Tibial artery (tissue), 4 donors: ENCODE measurements at regions not wholly inside any gene's neighbourhood (a gene's known extent, or its start where the extent isn't known, plus 50 kb on each side); places are given as distances from the start of the nearest gene placed in this dataset.
A peak's percentile ranks its signal among the peaks of the same experiment; 100 is the strongest.

Experiments used
- DNase-seq, 2 donors: peaks; one replicate each; pipeline ENCODE4 v3.0.0-alpha.2; 2019
- H3K27ac ChIP-seq, 2 donors: fragments of 200-600 bp; sonication (generic) in 1 of 2; 1 replicate in 1 of 2; 2 replicates in 1 of 2; pipeline ENCODE4 v1.5.1; 2018 to 2019; ENCODE audit warnings: mild to moderate bottlenecking in 1 of 2
- H3K27me3 ChIP-seq, 2 donors: fragments of 200-600 bp; sonication (generic) in 1 of 2; one replicate each; pipeline versions ENCODE4 v1.5.1 to v1.6.0; 2016 to 2019
- H3K36me3 ChIP-seq, 3 donors: fragments of 200-600 bp; sonication (generic) in 2 of 3; one replicate each; pipeline ENCODE4 v1.5.1; 2016 to 2019; ENCODE audit warnings: mild to moderate bottlenecking in 2 of 3
- H3K4me1 ChIP-seq, 4 donors: fragments of 200-600 bp; sonication (generic) in 2 of 4; 1 replicate in 3 of 4; 2 replicates in 1 of 4; pipeline ENCODE4 v1.5.1; 2016 to 2019
- H3K4me3 ChIP-seq, 2 donors: fragments of 200-600 bp; sonication (generic) in 1 of 2; 1 replicate in 1 of 2; 2 replicates in 1 of 2; pipeline ENCODE4 v1.5.1; 2018 to 2019; ENCODE audit warnings: mild to moderate bottlenecking in 2 of 2
- H3K9me3 ChIP-seq, 3 donors: fragments of 200-600 bp; sonication (generic) in 1 of 3; one replicate each; pipeline ENCODE4 v1.5.1; 2016 to 2019
- intact Hi-C: fragments of 100-400 bp; cut with DNase I; formaldehyde crosslinking; loops from one replicate; pipeline ENCODE4 v1.15.0; 2023; ENCODE audit warnings: low total_unique reads
- TF ChIP-seq, protein P1 (sequence below), 2 experiments: fragments of 200-600 bp in 1 of 2; fragments of 450-650 bp in 1 of 2; IDR thresholded peaks; one replicate each; pipeline ENCODE4 v1.5.1; 2017 to 2019; ENCODE audit warnings: antibody characterized with exemption in 2 of 2, mild to moderate bottlenecking in 1 of 2, moderate library complexity in 1 of 2

DNA sequence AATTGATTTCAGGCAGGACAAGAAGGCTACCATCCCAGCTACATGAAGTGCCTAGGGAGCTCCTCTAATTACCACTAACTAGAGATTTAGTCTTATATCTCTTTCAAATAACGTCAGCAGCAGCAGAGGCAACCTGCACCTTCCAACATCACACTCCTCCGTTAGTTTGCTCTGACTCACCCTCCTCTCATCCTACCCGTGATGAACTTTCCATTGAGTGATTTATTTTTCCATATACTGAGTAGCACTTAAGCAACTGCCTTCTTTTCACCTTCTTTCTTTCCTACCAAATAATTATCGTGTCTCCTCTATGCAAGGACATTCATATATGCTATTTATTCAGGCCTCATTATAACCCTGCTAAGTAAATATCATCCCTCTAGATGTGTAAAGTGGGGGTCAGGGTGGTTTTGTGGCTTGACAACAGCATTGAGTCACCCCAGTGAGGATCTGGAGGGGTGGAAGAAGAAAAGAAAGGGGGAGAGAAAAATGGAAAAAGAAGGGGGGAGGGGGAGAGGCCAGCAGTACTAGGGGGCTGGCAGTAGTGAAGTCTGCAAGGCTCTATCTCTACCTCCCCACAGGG, 64.6 kb upstream of the CAST start:
- no peaks in the 10 kb centered on the region for H3K4me1 ChIP-seq
- no peaks in the 10 kb centered on the region for H3K27me3 ChIP-seq
- no peaks in the 10 kb centered on the region for H3K36me3 ChIP-seq
- no peak for DNase-seq
- no peaks in the 10 kb centered on the region for H3K9me3 ChIP-seq
- TF ChIP-seq, protein P1, sequence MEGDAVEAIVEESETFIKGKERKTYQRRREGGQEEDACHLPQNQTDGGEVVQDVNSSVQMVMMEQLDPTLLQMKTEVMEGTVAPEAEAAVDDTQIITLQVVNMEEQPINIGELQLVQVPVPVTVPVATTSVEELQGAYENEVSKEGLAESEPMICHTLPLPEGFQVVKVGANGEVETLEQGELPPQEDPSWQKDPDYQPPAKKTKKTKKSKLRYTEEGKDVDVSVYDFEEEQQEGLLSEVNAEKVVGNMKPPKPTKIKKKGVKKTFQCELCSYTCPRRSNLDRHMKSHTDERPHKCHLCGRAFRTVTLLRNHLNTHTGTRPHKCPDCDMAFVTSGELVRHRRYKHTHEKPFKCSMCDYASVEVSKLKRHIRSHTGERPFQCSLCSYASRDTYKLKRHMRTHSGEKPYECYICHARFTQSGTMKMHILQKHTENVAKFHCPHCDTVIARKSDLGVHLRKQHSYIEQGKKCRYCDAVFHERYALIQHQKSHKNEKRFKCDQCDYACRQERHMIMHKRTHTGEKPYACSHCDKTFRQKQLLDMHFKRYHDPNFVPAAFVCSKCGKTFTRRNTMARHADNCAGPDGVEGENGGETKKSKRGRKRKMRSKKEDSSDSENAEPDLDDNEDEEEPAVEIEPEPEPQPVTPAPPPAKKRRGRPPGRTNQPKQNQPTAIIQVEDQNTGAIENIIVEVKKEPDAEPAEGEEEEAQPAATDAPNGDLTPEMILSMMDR (IDR thresholded peaks at IDR 0.05): no peak
- intact Hi-C loops: no loop called here
- no peak overlapping the region for H3K4me3 ChIP-seq
- no peak overlapping the region for H3K27ac ChIP-seq

DNA sequence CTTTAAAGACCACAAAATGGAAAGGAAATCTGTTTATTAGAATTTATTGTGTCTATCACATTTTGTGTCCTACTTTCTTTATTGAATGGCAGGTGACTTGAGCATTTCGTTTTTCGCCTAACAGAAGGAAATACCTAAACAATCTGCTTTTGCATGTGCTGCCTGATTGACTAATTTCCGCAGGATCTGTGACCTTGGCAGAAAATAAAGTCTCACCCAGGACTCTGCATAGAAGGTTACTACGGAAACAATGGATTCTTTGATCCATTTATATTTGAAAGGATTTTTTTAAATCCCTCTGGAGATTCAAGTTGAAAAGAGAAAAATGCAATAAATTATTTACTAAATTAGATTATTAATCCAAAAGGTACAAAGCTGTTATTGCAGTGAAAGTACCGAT, 61.0 kb upstream of the CAST start:
- H3K4me3 ChIP-seq: no peak overlapping the region
- no peak overlapping the region for H3K27ac ChIP-seq
- no peaks in the 10 kb centered on the region for H3K36me3 ChIP-seq
- H3K9me3 ChIP-seq: no peaks in the 10 kb centered on the region
- no peaks in the 10 kb centered on the region for H3K4me1 ChIP-seq
- DNase-seq: no peak
- H3K27me3 ChIP-seq: no peaks in the 10 kb centered on the region
- TF ChIP-seq, protein P1 (IDR thresholded peaks at IDR 0.05): no peak
- intact Hi-C loops: loop anchor here (10.0 kb wide), 1 partner anchor 746 kb away; no protein-coding TSS in a partner anchor

DNA sequence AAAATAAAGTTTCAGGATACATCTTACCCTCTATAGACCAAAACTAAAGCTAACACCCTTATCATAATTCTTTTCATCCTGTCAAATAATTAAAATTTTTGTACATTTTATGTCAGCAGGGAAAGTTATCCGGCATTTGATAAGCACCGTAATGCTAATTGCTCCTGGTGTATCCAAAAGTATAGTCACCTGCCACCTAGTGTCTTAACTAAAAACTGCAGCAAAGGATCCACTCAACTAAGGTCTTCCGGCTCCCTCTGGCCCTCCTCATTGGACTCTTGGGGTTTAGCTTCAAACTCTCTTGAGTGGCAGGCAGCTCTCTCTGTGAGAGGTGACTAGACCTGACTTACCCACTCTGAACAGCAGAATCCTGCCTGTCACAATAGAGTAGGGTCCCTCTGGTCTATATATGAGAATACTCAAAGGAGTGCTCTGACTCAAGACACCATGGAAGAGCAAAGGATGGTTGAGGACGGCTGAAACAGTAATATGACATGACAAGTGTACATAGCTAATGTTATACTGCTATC, 60.4 kb upstream of the CAST start:
- Histone ChIP-seq H3K9me3 (no peaks in the 10 kb centered on the region), H3K27ac (no peak overlapping the region), H3K4me1 (no peaks in the 10 kb centered on the region), H3K36me3 (no peaks in the 10 kb centered on the region), H3K27me3 (no peaks in the 10 kb centered on the region), H3K4me3 (no peak overlapping the region)
- peak in 1 of 2 donors; percentile 51 for DNase-seq
- TF ChIP-seq, protein P1 (IDR thresholded peaks at IDR 0.05): peak; percentile 79 to 88
- intact Hi-C loops: loop anchor here (2.0 to 10.0 kb wide), 2 partner anchors 255 to 747 kb away; no protein-coding TSS in a partner anchor

DNA sequence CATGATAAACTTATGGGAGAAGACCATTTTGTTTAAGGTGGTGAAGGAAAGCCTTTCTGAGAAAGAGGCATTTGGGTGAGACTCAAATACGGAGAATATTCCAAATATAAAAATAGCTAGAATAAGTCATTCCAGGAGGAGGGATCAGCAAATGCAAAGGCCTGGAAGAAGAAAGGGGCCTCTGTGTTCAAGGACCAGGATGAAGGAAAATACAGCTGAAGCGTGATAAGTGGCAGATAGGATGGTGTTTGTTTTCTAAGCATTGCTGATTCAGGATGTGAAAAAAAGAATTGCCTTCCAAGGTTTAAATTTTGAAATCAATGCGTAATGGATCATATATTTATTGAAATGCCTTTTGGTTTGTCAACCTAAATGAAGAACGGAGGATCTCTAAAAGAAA, 59.4 kb upstream of the CAST start:
- Histone ChIP-seq H3K4me1 (no peaks in the 10 kb centered on the region), H3K4me3 (no peak overlapping the region), H3K9me3 (no peaks in the 10 kb centered on the region), H3K36me3 (no peaks in the 10 kb centered on the region), H3K27me3 (no peaks in the 10 kb centered on the region), H3K27ac (no peak overlapping the region)
- DNase-seq: no peak
- TF ChIP-seq, protein P1 (IDR thresholded peaks at IDR 0.05): no peak
- intact Hi-C loops: loop anchor here (2.0 to 10.0 kb wide), 2 partner anchors 256 to 748 kb away; no protein-coding TSS in a partner anchor

DNA sequence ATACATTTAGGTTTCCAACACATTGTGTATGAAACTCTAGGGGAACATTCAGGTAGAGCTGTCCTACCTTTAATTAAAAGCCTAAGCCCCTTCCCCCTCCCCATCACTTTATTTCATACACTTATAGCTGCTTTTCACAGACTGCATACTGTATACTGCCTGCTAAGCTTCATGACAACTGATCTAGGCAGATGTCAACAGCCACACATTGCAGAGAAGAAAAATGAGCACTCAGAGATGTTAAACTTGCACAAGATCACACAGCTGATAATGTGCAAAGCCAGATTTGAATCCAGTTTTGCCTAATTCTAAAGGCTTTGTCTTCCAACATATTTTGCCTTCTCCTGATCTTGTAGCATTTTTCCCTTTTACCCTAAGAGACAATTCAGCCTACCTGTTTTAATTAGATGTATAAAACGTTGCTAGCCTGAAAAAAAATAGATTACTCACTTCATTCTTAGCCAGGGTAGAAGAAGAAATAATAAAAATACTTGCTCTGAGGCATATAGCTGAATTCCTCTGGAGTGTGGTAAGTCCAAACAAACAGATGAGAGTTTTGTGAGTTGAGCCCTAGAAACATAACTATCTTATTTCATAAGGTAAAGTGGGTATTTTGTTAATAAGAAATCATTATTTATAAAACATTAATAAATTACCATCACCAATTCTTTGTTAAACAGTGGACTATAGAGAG, 56.9 kb upstream of the CAST start:
- Histone ChIP-seq H3K4me3 (no peak overlapping the region), H3K4me1 (no peaks in the 10 kb centered on the region), H3K27ac (no peak overlapping the region), H3K36me3 (no peaks in the 10 kb centered on the region), H3K9me3 (no peaks in the 10 kb centered on the region), H3K27me3 (no peaks in the 10 kb centered on the region)
- TF ChIP-seq, protein P1 (IDR thresholded peaks at IDR 0.05): no peak
- intact Hi-C loops: loop anchor here (10.0 kb wide), 1 partner anchor 750 kb away; no protein-coding TSS in a partner anchor
- no peak for DNase-seq
